Activated CD8-positive, alpha-beta memory T cell treated with anti-CD3 and anti-CD28 coated beads, Interleukin-2, amount 50 U/mL, for 48 hours (primary cell): ENCODE measurements at regions not wholly inside any gene's neighbourhood (a gene's known extent, or its start where the extent isn't known, plus 50 kb on each side); places are given as distances from the start of the nearest gene placed in this dataset.
"Not testable (repeated sequence)": the region's sequence is repeated elsewhere in the genome, so short reads cannot be mapped to it uniquely, and the experiment has no call there.

Experiments used
- DNase-seq: peaks from one replicate; pipeline ENCODE4 v3.0.0-alpha.2; 2020

DNA sequence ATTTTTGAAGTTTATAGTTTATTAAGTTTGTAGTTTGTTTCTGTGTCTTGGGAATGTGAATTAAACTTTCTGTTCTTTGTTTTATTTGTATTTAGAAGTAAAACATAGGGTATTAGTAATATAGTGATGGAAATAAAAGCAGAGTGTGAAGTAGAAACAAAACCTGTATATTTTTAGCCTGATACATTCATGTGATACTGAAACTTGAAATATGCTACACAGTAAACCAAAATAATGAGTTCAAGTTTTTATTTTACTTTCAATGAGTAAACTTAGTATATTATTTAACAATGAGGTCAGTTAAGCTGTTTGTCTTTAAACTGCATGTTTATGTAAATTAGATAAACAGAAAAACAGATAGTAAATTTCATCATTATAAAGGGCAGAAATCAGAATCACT is 1592.6 kb downstream of the GRIK2 start:
- no peak for DNase-seq

DNA sequence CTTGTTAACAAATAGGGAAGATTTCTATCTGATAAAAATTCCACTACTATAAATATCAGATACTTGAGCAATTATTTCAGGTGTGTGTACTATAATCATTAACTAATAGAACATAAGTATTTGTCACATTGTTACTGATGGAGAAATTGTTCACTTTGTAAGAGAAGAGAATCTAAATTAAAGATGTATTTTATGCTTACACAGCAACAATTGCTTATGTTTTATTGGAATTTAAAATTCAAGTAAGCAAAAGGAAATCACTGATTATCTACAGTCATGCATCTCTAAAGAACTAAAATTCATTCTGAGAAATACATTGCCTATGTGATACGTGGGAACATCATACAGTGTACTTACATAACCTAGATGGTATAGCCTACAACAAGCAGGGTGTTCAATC is 1590.8 kb downstream of the GRIK2 start:
- no peak for DNase-seq

- DNase-seq: no peak
Measured at GRCh38 chr6:102981490-102982015, 1588.0 kb downstream of the GRIK2 start.

DNA sequence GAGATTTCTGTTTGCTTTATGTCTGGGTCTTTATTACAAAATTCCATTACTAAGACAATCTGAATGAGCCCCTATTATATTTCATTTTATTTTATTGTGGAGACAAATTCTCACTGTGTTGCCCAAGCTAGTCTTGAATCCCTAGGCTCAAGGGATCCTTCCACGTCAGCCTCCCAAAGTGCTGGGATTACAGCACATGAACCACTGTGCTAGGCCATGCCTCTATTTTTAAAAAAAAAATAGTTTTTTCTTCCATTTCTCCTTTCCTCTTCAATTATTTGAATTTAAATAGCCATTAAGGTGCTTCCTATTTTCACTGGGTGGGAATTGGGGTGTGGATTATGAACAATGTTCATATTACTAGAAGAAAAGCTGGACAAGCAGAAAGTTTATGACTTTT is 1587.4 kb downstream of the GRIK2 start:
- no peak for DNase-seq

DNA sequence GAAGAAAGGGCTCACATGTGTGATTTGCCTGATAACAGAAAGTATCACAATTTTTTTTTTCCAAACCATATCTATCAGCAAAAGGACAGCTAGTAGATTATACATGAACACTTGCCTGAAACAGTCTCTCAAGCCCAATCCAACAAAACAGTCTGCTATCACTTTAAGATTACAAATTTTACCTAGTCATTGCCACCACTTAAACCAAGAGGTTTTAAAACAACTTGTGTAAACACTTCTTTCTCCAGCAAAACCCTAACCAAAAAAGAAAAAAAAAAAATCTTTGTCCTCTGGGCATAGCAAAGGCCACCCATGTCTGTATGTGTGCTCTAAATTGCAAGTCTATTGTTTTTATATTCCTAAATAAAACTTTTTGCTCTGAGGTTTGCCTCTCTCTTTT is 1568.4 kb downstream of the GRIK2 start:
- no peak for DNase-seq

DNA sequence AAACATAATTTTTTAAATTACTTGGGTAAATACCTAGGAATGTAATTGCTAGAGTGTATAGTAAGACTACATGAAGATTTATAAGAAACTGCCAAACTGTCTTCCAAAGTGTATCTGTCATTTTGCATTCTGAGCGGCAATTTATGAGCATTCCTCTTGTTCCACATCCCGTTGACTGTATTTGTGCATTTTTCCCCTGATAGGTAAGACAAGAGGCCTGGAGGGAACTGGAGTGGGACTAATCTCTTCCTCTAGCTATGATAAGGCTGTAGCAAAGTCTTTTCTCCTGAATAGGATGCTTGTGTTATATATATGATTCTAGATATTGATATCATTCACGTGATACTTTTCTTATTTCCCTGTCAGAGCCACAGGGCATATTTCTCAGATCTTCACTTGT is 1557.5 kb downstream of the GRIK2 start:
- DNase-seq: no peak

GRCh38 chr6:102944475-102944874 is 1551.0 kb downstream of the GRIK2 start:
- DNase-seq: no peak

DNA sequence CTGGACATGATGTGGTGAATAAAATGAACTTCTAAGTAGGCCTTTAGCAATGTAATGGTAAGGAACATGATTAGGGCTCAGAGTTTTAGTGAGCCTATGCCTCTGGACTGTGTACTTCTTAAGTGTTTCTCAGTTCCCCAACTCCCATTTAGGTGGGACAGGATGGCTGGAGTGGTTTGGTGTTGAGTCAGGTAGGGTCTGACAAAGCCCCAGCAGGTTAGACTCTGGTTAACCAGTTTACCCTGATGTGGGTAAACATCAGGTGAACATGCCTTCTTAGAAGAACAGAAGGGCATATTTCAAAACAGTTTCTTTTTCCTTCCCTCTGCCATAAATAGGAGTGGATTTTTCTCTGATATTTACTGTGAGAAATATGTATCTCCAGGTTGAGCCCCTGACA is 1548.7 kb downstream of the GRIK2 start:
- no peak for DNase-seq

DNA sequence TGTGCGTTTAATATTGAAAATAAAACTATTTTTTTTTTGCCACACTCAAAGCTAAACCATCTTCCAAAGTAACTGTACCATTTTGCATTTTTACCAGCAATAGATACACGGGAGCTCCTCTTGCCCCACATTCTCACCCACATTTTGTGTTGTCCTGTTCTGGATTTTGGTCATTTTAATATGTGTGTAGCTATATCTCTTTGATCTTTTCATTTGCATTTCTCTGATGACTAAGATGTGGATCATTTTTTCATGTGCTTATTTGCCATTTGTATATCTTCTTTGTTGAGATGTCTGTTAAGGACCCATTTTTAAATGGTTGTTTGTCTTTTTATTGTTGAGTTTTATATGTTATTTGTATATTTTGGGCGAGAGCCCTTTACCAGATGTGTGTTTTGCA is 1543.5 kb downstream of the GRIK2 start:
- DNase-seq: no peak

DNA sequence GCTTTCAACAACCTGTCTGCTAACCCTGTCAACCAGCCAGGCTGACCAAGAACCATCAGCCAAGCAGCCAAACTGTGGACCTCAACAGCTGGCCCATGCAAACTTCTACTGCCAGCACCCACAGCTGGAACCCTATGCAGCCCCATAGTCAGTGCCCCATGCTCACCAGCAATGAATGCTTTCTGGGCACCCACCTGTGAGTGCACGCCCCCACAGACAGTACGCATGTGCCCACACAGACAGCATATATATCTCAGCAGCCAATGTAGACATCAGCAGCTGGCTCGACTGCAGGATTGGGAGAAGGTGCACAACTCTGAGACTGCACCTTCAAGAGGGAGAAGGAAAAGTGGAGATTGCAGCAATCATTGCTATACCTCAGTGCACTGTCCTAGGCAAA is 1534.6 kb downstream of the GRIK2 start:
- DNase-seq: no peak

GRCh38 chr6:102918161-102918560 is 1524.7 kb downstream of the GRIK2 start:
- DNase-seq: no peak

DNA sequence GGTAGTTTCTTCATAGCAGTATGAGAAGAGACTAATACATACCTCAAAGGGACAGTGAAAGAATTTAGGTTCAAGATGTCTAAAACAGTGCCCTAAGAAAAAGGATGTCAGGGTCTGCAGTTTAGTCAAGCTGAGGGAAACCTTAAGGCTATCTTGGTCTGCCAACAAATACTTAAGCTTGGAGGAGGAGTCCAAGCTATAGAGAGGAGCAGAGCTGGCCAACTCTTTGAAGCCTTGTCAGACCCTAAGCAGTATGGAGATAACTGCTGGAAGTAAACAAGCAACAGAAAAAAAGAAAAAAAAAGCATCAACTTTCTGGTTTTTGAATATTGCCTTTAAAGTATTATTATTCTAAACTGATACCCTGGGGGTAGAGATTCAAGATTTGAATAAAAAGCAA is 1518.1 kb downstream of the GRIK2 start:
- no peak for DNase-seq

DNA sequence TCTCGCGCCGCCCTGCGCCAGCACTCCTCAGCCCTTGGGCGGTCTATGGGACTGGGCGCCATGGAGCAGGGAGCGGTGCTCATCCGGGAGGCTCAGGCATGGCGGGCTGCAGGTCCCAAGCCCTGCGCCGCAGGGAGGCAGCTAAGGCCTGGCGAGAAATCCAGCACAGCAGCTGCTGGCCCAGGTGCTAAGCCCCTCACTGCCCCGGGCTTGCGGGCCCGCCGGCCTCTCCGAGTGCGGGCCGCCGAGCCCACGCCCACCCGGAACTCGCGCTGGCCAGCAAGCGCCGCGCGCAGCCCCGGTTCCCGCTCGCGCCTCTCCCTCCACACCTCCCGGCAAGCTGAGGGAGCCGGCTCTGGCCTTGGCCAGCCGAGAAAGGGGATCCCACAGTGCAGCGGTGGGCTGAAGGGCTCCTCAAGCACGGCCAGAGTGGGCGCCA is 1517.2 kb downstream of the GRIK2 start:
- not testable (repeated sequence) for DNase-seq

DNA sequence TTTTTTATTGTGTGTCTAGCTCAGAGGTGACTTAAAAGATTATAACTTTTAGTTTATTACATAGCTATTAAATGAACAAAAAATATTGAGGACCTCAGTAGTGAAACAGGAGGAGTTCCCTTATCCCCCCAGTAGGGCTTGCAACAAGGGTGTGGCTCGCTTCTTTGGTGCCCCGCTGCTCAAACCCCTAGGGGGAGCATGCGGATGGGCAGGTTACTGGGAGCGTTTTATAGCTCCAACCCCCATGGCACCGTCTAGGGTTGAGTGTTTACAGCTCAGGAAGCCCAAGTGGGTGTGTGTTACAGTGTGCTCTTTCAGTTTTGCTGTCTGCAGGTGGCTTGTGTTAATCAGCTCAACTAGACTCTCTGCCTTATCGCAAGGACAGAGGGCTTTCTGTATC is 1513.7 kb downstream of the GRIK2 start:
- no peak for DNase-seq

GRCh38 chr6:102902471-102902870 is 1509.0 kb downstream of the GRIK2 start:
- DNase-seq: no peak

GRCh38 chr6:102895683-102896082 is 1502.2 kb downstream of the GRIK2 start:
- no peak for DNase-seq

GRCh38 chr6:102885165-102885564 is 1491.7 kb downstream of the GRIK2 start:
- DNase-seq: no peak

GRCh38 chr6:102853249-102853955 is 1459.9 kb downstream of the GRIK2 start:
- no peak for DNase-seq

- DNase-seq: no peak
Measured at GRCh38 chr6:102848796-102849195, 1455.3 kb downstream of the GRIK2 start.

DNA sequence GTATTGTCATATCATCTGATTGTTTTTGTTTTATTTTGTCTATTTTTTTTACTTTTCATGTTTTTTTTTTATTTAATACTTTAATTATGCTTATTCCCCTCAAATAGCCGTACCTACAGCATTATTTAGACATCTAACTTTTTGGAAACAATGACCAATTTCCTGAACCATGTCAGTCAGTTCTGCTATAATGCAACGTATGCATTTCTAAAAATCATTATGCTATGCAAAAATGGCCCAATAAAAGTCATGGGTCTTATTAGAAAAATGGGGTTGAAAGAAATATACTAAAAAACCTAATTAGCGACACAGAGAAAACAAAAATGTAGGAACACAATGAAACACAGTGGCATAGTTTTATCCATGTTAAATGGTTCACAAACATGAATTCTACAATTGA is 1454.7 kb downstream of the GRIK2 start:
- no peak for DNase-seq

- DNase-seq: no peak
Measured at GRCh38 chr6:102841060-102841459, 1447.6 kb downstream of the GRIK2 start.

DNA sequence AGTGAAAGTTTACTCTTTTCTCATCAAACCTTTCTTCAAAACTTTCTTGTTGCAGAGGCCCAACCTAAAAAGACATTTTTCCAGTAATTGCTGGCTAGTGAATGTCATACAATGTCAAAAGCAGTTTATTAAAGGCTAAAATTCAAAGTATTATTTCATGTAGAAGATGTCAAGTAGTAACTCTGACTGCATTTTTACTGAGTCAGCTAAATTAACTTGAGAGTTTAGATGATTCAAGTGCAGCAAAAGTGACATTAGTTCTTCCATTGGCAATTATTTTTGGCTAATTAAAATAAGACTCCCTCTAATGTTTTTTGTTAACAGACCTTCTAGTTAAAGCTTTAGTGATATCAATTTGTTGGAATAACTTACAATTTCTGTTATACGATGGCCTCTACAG is 1438.5 kb downstream of the GRIK2 start:
- no peak for DNase-seq

DNA sequence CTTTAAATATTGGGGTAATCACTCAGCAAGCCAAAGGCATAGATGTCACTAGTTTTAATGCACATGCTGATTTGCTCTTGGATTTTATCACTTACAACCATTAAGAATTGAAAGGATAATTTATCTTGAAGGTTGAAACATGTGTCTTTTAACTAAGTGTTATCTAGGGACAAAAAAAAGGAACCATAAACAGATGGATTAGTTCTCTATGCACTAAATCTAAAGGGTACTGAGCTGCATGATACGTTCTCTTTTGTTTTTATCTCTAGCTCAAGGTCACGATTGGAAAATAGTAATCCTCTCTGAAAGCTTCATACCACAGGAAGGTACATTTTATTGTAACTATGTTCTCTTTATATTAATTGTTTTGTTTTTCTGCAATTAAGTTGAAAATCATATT is 1426.6 kb downstream of the GRIK2 start:
- no peak for DNase-seq

GRCh38 chr6:102815207-102815606 is 1421.7 kb downstream of the GRIK2 start:
- DNase-seq: no peak
